GM12875 (cell line): ENCODE measurements at regions not wholly inside any gene's neighbourhood (a gene's known extent, or its start where the extent isn't known, plus 50 kb on each side); places are given as distances from the start of the nearest gene placed in this dataset.

Experiments
- H3K4me3 ChIP-seq: one replicate; pipeline ENCODE4 v1.5.1; 2011; ENCODE audit warnings: low read depth, low read length, control low read depth
- CTCF ChIP-seq: IDR thresholded peaks from 2 replicates; pipeline ENCODE4 v1.5.1; 2011; ENCODE audit warnings: low read depth, mild to moderate bottlenecking, control low read depth, inconsistent platforms, low read length, moderate library complexity, borderline replicate concordance; ENCODE audit not compliant: insufficient read depth

GRCh38 chr9:1907465-1907864 lies 107.7 kb upstream of the SMARCA2 start:
- H3K4me3 ChIP-seq: no peak overlapping the region
- TF ChIP-seq CTCF: no peak

- H3K4me3 ChIP-seq: no peak overlapping the region
- no peak for TF ChIP-seq CTCF
These were observed 105.8 kb upstream of the SMARCA2 start for GRCh38 chr9:1909322-1909721.

- no peak overlapping the region for H3K4me3 ChIP-seq
- TF ChIP-seq CTCF: no peak
These were observed 104.8 kb upstream of the SMARCA2 start for GRCh38 chr9:1910269-1910811.

- no peak for TF ChIP-seq CTCF
- H3K4me3 ChIP-seq: no peak overlapping the region
These were observed 101.4 kb upstream of the SMARCA2 start for GRCh38 chr9:1913631-1914330.

- H3K4me3 ChIP-seq: no peak overlapping the region
- no peak for TF ChIP-seq CTCF
These were observed 99.1 kb upstream of the SMARCA2 start for GRCh38 chr9:1916095-1916494.

- no peak overlapping the region for H3K4me3 ChIP-seq
- TF ChIP-seq CTCF: no peak
These were observed 98.5 kb upstream of the SMARCA2 start for GRCh38 chr9:1916655-1917054.

- no peak overlapping the region for H3K4me3 ChIP-seq
- TF ChIP-seq CTCF: no peak
These were observed 97.7 kb upstream of the SMARCA2 start for GRCh38 chr9:1917396-1917935.
